ENCODE measurements at regions not wholly inside any gene's neighbourhood (a gene's known extent, or its start where the extent isn't known, plus 50 kb on each side); places are given as distances from the start of the nearest gene placed in this dataset.

DNA sequence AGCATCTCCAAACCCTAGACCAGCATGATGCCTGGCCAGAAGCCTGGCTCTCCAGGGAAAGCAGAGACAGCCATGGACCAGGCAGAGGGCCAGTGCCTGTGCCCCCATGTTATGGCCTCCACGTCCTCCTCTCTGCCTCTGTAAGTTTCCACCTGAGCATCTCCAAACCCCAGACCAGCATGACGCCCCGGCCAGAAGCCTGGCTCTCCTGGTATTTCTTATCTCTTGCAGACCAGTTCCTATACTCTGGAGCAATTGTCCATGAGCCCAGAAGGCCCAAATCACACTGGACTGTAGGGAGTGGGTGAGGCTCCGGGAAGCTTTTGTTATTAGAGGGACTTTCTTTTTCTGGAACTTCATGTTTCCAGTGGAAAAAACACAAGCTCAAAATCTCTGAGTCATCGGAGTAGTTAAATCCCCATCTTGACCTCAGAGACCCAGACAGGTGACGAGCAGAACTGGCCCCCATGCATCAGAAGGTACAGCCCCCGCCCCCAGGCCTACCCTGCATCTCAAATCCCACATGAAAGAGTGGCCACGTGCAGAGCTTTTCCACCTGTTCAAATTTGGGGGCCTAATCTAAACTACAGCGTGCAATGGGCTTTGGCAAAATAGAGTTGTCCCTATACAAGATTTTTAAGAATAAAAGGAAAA lies 110.2 kb upstream of the FOXQ1 start:
- DNase-seq (ENCODE audit: low read depth in 1 of 2, low spot score in 1 of 2): no peak
- Histone ChIP-seq H3K4me3 (replicated peaks; ENCODE audit: insufficient read depth, low read length) (no peak overlapping the region), H3K27ac (replicated peaks) (no peak overlapping the region), H3K27me3 (ENCODE audit: insufficient read depth, poor library complexity, severe bottlenecking) (no peaks in the 10 kb centered on the region)
- no peak for TF ChIP-seq GABPA (IDR thresholded peaks at IDR 0.05; ENCODE audit: low read depth)
- TF ChIP-seq, protein P1, sequence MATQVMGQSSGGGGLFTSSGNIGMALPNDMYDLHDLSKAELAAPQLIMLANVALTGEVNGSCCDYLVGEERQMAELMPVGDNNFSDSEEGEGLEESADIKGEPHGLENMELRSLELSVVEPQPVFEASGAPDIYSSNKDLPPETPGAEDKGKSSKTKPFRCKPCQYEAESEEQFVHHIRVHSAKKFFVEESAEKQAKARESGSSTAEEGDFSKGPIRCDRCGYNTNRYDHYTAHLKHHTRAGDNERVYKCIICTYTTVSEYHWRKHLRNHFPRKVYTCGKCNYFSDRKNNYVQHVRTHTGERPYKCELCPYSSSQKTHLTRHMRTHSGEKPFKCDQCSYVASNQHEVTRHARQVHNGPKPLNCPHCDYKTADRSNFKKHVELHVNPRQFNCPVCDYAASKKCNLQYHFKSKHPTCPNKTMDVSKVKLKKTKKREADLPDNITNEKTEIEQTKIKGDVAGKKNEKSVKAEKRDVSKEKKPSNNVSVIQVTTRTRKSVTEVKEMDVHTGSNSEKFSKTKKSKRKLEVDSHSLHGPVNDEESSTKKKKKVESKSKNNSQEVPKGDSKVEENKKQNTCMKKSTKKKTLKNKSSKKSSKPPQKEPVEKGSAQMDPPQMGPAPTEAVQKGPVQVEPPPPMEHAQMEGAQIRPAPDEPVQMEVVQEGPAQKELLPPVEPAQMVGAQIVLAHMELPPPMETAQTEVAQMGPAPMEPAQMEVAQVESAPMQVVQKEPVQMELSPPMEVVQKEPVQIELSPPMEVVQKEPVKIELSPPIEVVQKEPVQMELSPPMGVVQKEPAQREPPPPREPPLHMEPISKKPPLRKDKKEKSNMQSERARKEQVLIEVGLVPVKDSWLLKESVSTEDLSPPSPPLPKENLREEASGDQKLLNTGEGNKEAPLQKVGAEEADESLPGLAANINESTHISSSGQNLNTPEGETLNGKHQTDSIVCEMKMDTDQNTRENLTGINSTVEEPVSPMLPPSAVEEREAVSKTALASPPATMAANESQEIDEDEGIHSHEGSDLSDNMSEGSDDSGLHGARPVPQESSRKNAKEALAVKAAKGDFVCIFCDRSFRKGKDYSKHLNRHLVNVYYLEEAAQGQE (IDR thresholded peaks at IDR 0.05; ENCODE audit: insufficient replicate concordance, low read depth): no peak
- TF ChIP-seq, protein P2, sequence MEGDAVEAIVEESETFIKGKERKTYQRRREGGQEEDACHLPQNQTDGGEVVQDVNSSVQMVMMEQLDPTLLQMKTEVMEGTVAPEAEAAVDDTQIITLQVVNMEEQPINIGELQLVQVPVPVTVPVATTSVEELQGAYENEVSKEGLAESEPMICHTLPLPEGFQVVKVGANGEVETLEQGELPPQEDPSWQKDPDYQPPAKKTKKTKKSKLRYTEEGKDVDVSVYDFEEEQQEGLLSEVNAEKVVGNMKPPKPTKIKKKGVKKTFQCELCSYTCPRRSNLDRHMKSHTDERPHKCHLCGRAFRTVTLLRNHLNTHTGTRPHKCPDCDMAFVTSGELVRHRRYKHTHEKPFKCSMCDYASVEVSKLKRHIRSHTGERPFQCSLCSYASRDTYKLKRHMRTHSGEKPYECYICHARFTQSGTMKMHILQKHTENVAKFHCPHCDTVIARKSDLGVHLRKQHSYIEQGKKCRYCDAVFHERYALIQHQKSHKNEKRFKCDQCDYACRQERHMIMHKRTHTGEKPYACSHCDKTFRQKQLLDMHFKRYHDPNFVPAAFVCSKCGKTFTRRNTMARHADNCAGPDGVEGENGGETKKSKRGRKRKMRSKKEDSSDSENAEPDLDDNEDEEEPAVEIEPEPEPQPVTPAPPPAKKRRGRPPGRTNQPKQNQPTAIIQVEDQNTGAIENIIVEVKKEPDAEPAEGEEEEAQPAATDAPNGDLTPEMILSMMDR (IDR thresholded peaks at IDR 0.05; ENCODE audit: insufficient read depth, low read length): no peak
- no peak for TF ChIP-seq SPI1 (IDR thresholded peaks at IDR 0.05; ENCODE audit: borderline replicate concordance, low read depth)
- no peak for TF ChIP-seq POLR2AphosphoS5 (IDR thresholded peaks at IDR 0.05; ENCODE audit: low read depth)

DNA sequence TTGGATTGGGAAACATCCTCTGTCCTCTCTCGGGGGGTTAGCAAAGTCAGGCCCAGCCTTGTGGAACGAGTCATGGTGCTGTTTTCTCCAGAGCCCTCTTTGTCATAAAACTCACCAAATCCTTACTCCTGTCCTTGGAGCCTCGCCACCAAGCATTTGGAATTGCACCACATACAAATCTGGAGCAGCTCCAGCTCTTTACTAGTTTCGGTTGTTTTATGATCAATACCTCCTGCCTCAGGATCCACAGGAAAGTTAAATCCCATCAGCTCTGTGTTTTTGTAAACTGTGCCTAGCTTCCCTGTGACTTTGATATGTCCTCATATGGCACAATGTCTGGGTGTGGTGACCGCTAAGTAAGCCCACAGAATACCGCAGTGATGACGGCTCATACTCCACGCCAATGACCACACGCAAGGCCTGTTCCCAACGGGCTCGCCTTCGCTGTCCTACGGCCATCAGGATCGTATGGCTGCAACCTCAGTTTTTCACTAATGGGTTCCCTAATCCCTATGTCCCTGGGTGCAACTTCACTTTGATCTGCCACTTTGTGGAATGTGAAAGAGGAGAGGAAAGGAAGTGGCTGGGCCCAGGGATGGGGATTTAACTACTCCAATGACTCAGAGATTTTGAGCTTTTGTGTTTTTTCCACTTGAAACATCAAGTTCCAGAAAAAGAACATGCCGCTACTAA lies 111.3 kb upstream of the FOXQ1 start:
- no peak overlapping the region for H3K4me3 ChIP-seq (replicated peaks; ENCODE audit: insufficient read depth, low read length)
- H3K27me3 ChIP-seq (ENCODE audit: insufficient read depth, poor library complexity, severe bottlenecking): peaks cover 4% of the 10 kb centered on the region
- H3K27ac ChIP-seq (replicated peaks): no peak overlapping the region
- TF ChIP-seq SPI1 (IDR thresholded peaks at IDR 0.05; ENCODE audit: borderline replicate concordance, low read depth): no peak
- no peak for TF ChIP-seq POLR2AphosphoS5 (IDR thresholded peaks at IDR 0.05; ENCODE audit: low read depth)
- no peak for TF ChIP-seq GABPA (IDR thresholded peaks at IDR 0.05; ENCODE audit: low read depth)
- TF ChIP-seq, protein P2 (IDR thresholded peaks at IDR 0.05; ENCODE audit: insufficient read depth, low read length): no peak
- TF ChIP-seq, protein P1 (IDR thresholded peaks at IDR 0.05; ENCODE audit: insufficient replicate concordance, low read depth): no peak
- no peak for DNase-seq (ENCODE audit: low read depth in 1 of 2, low spot score in 1 of 2)

DNA sequence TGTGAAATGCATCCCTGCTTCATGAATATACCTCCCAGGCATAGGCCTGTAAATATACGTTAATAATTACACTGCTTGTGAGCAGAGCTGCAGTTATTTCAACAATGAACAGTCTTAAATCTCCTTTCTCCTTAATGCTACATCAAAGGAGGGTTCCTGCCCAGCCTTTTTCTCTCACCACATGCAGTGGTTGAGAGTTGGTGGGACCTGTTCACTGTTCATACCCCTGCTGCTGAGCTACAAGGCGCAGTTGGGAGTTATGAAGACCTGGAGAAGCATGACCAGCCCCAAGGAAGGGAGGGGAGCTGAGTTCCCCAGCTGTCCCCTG lies 111.9 kb upstream of the FOXQ1 start:
- TF ChIP-seq GABPA (IDR thresholded peaks at IDR 0.05; ENCODE audit: low read depth) (no peak), POLR2AphosphoS5 (IDR thresholded peaks at IDR 0.05; ENCODE audit: low read depth) (no peak), SPI1 (IDR thresholded peaks at IDR 0.05; ENCODE audit: borderline replicate concordance, low read depth) (no peak)
- TF ChIP-seq, protein P2 (IDR thresholded peaks at IDR 0.05; ENCODE audit: insufficient read depth, low read length): no peak
- TF ChIP-seq, protein P1 (IDR thresholded peaks at IDR 0.05; ENCODE audit: insufficient replicate concordance, low read depth): no peak
- Histone ChIP-seq H3K27me3 (ENCODE audit: insufficient read depth, poor library complexity, severe bottlenecking) (peaks cover 4% of the 10 kb centered on the region), H3K4me3 (replicated peaks; ENCODE audit: insufficient read depth, low read length) (no peak overlapping the region), H3K27ac (replicated peaks) (no peak overlapping the region)
- DNase-seq (ENCODE audit: low read depth in 1 of 2, low spot score in 1 of 2): no peak

Data from HL-60 (cell line).